ENCODE measurements at regions not wholly inside any gene's neighbourhood (a gene's known extent, or its start where the extent isn't known, plus 50 kb on each side); places are given as distances from the start of the nearest gene placed in this dataset.
"Not testable (repeated sequence)": the region's sequence is repeated elsewhere in the genome, so short reads cannot be mapped to it uniquely, and the experiment has no call there.

GRCh38 chr10:107516349-107516748, 351.8 kb upstream of the SORCS1 start:
- H3K9ac ChIP-seq (ENCODE audit: extremely low read depth, insufficient read length, low read length): no peak overlapping the region
- no peak overlapping the region for H2BK12ac ChIP-seq (ENCODE audit: insufficient read length, low read depth, low read length)
- H3K14ac ChIP-seq (ENCODE audit: insufficient read depth, low read length): no peak overlapping the region
- no peak overlapping the region for H4K91ac ChIP-seq (ENCODE audit: insufficient read length, low read depth, low read length)
- WGBS (ENCODE audit: extremely low coverage, insufficient read length, low lambda C conversion rate): no CpG with 5 or more reads among the region's 4 CpGs
- H3K23ac ChIP-seq (ENCODE audit: insufficient read length, low read depth, low read length): no peak overlapping the region
- H3K18ac ChIP-seq (ENCODE audit: insufficient read length, low read depth, low read length): no peak overlapping the region
- no peaks in the 10 kb centered on the region for H3K23me2 ChIP-seq (ENCODE audit: insufficient read length, low read depth, low read length, poor library complexity, severe bottlenecking)
- Mint-ChIP-seq H3K9me3 (no peaks in the 10 kb centered on the region), H3K27me3 (ENCODE audit: low read depth) (no peaks in the 10 kb centered on the region), H3K27ac (no peak overlapping the region), H3K36me3 (ENCODE audit: insufficient read depth in 1 of 3, low read depth in 3 of 3) (no peaks in the 10 kb centered on the region), H3K4me3 (no peak overlapping the region), H3K4me1 (no peaks in the 10 kb centered on the region)
- H3K27ac ChIP-seq (ENCODE audit: insufficient read length, low read depth, low read length): no peak overlapping the region
- no peak overlapping the region for H3T11ph ChIP-seq (ENCODE audit: low read length)
- H2AK5ac ChIP-seq (ENCODE audit: insufficient read length, low read length): no peak overlapping the region
- no peaks in the 10 kb centered on the region for H4K20me1 ChIP-seq (ENCODE audit: control insufficient read depth, insufficient read depth, insufficient read length)
- DNase-seq: no peak
- H2AFZ ChIP-seq (ENCODE audit: low read length): no peak overlapping the region
- H4K8ac ChIP-seq (replicated peaks; ENCODE audit: insufficient read length, low read depth, low read length): no peak overlapping the region
- no peak for TF ChIP-seq CTCF (conservative IDR thresholded peaks at IDR 0.05)
- H3K79me2 ChIP-seq (ENCODE audit: insufficient read depth, low read length): no peaks in the 10 kb centered on the region
- no peaks in the 10 kb centered on the region for H3K4me1 ChIP-seq (ENCODE audit: insufficient read depth, low read length)
- H2BK15ac ChIP-seq (ENCODE audit: low read depth, low read length): no peak overlapping the region
- no peak overlapping the region for H4K5ac ChIP-seq (ENCODE audit: insufficient read length, low read depth, low read length)
- no peak overlapping the region for H2BK20ac ChIP-seq (ENCODE audit: low read depth, low read length, poor library complexity, severe bottlenecking)
- no peaks in the 10 kb centered on the region for H3K27me3 ChIP-seq (ENCODE audit: insufficient read depth, low read length)
- H2BK120ac ChIP-seq (ENCODE audit: low read depth, low read length, poor library complexity, severe bottlenecking): no peak overlapping the region
- no peak overlapping the region for H2BK5ac ChIP-seq (ENCODE audit: insufficient read length, low read length)
- no peak overlapping the region for H3K4me2 ChIP-seq (ENCODE audit: insufficient read depth, insufficient read length, low read length)
- H3K4ac ChIP-seq (ENCODE audit: low read depth, low read length): no peak overlapping the region
- no peak overlapping the region for H3K56ac ChIP-seq (ENCODE audit: insufficient read length, low read depth, low read length)
- no peaks in the 10 kb centered on the region for H3K9me3 ChIP-seq (ENCODE audit: control insufficient read depth, low read depth, low read length)
- no peaks in the 10 kb centered on the region for H3K79me1 ChIP-seq (ENCODE audit: insufficient read depth, low read depth, low read length, poor library complexity, severe bottlenecking)

GRCh38 chr10:107504011-107504410, 339.5 kb upstream of the SORCS1 start:
- not testable (repeated sequence) for H3K79me2 ChIP-seq (ENCODE audit: insufficient read depth, low read length); H4K91ac ChIP-seq (ENCODE audit: insufficient read length, low read depth, low read length); H2BK5ac ChIP-seq (ENCODE audit: insufficient read length, low read length); H4K20me1 ChIP-seq (ENCODE audit: control insufficient read depth, insufficient read depth, insufficient read length); DNase-seq; H3K27me3 Mint-ChIP-seq (ENCODE audit: low read depth); H3K27ac Mint-ChIP-seq; H2BK20ac ChIP-seq (ENCODE audit: low read depth, low read length, poor library complexity, severe bottlenecking); H3K56ac ChIP-seq (ENCODE audit: insufficient read length, low read depth, low read length); H3K23ac ChIP-seq (ENCODE audit: insufficient read length, low read depth, low read length); H2AK5ac ChIP-seq (ENCODE audit: insufficient read length, low read length); H3K4me2 ChIP-seq (ENCODE audit: insufficient read depth, insufficient read length, low read length); H2BK120ac ChIP-seq (ENCODE audit: low read depth, low read length, poor library complexity, severe bottlenecking); H3K4me1 ChIP-seq (ENCODE audit: insufficient read depth, low read length); H3K23me2 ChIP-seq (ENCODE audit: insufficient read length, low read depth, low read length, poor library complexity, severe bottlenecking); H4K5ac ChIP-seq (ENCODE audit: insufficient read length, low read depth, low read length); H3K9ac ChIP-seq (ENCODE audit: extremely low read depth, insufficient read length, low read length); H3K4ac ChIP-seq (ENCODE audit: low read depth, low read length); H3K9me3 ChIP-seq (ENCODE audit: control insufficient read depth, low read depth, low read length); H2BK12ac ChIP-seq (ENCODE audit: insufficient read length, low read depth, low read length); H3K4me1 Mint-ChIP-seq; H4K8ac ChIP-seq (replicated peaks; ENCODE audit: insufficient read length, low read depth, low read length); H3K4me3 Mint-ChIP-seq; H3K18ac ChIP-seq (ENCODE audit: insufficient read length, low read depth, low read length); H3K27me3 ChIP-seq (ENCODE audit: insufficient read depth, low read length); H3K79me1 ChIP-seq (ENCODE audit: insufficient read depth, low read depth, low read length, poor library complexity, severe bottlenecking); H3T11ph ChIP-seq (ENCODE audit: low read length); H2BK15ac ChIP-seq (ENCODE audit: low read depth, low read length); H3K27ac ChIP-seq (ENCODE audit: insufficient read length, low read depth, low read length); H2AFZ ChIP-seq (ENCODE audit: low read length); H3K14ac ChIP-seq (ENCODE audit: insufficient read depth, low read length)
- Mint-ChIP-seq H3K9me3 (peaks cover 18 to 32% of the 10 kb centered on the region in 2 experiments), H3K36me3 (ENCODE audit: insufficient read depth in 1 of 3, low read depth in 3 of 3) (peaks cover 13 to 16% (median 16%) of the 10 kb centered on the region in 3 experiments)
- no CpG with 5 or more reads among the region's 1 CpG for WGBS (ENCODE audit: extremely low coverage, insufficient read length, low lambda C conversion rate)

Data from H9 (cell line).